Calu3 (cell line): ENCODE measurements at regions not wholly inside any gene's neighbourhood (a gene's known extent, or its start where the extent isn't known, plus 50 kb on each side); places are given as distances from the start of the nearest gene placed in this dataset.

Experiments used
- BruUV-seq: library from RNA; stranded (reverse); fragments of 400-500 nt; replicated peaks from 2 replicates; lab custom pipeline; 2021; lab: Mats Ljungman, UMichigan
- CTCF ChIA-PET: fragments of 300-600 bp; sonication (Branson Sonifier 250); formaldehyde crosslinking; loops from one replicate; lab custom pipeline; 2022; ENCODE audit warnings: antibody characterized with exemption; lab: Charles Lee
- DNase-seq: peaks from one replicate; pipeline ENCODE4 v3.0.0; 2022
- H3K27ac Mint-ChIP-seq: one replicate; pipeline ENCODE4 v1.8.0; 2022; ENCODE audit warnings: mixed read lengths; ENCODE audit not compliant: unreplicated experiment
- H3K27me3 Mint-ChIP-seq: one replicate; pipeline ENCODE4 v1.8.0; 2022; ENCODE audit warnings: mixed read lengths; ENCODE audit not compliant: unreplicated experiment
- H3K36me3 Mint-ChIP-seq: one replicate; pipeline ENCODE4 v1.8.0; 2022; ENCODE audit warnings: mild to moderate bottlenecking, moderate library complexity, mixed read lengths; ENCODE audit not compliant: insufficient read depth, unreplicated experiment
- H3K4me1 Mint-ChIP-seq: one replicate; pipeline ENCODE4 v1.8.0; 2022; ENCODE audit warnings: mild to moderate bottlenecking, low read depth, mixed read lengths; ENCODE audit not compliant: unreplicated experiment
- H3K4me3 Mint-ChIP-seq: one replicate; pipeline ENCODE4 v1.8.0; 2022; ENCODE audit warnings: mild to moderate bottlenecking, low read depth, moderate library complexity, mixed read lengths; ENCODE audit not compliant: unreplicated experiment
- H3K9me3 Mint-ChIP-seq: one replicate; pipeline ENCODE4 v1.8.0; 2022; ENCODE audit warnings: low read depth, mixed read lengths; ENCODE audit not compliant: unreplicated experiment
- intact Hi-C: fragments of 100-400 bp; cut with micrococcal nuclease; formaldehyde crosslinking; loops from one replicate; pipeline ENCODE4 v1.10.0; 2022; ENCODE audit not compliant: unreplicated experiment
- TF ChIP-seq, protein P1 (sequence below): fragments of 200-600 bp; IDR thresholded peaks from one replicate; pipeline ENCODE4 v1.8.0; 2022; ENCODE audit warnings: antibody characterized with exemption; ENCODE audit not compliant: unreplicated experiment

GRCh38 chr7:70881167-70881847 lies 250.6 kb upstream of the GALNT17 start:
- BruUV-seq, result no TSS peak
- Mint-ChIP-seq H3K27me3 (no peaks in the 10 kb centered on the region), H3K36me3 (no peaks in the 10 kb centered on the region), H3K4me3 (no peak overlapping the region), H3K4me1 (no peaks in the 10 kb centered on the region), H3K27ac (no peak overlapping the region), H3K9me3 (peaks cover 5% of the 10 kb centered on the region)
- intact Hi-C loops, result no loop called here
- TF ChIP-seq, protein P1, sequence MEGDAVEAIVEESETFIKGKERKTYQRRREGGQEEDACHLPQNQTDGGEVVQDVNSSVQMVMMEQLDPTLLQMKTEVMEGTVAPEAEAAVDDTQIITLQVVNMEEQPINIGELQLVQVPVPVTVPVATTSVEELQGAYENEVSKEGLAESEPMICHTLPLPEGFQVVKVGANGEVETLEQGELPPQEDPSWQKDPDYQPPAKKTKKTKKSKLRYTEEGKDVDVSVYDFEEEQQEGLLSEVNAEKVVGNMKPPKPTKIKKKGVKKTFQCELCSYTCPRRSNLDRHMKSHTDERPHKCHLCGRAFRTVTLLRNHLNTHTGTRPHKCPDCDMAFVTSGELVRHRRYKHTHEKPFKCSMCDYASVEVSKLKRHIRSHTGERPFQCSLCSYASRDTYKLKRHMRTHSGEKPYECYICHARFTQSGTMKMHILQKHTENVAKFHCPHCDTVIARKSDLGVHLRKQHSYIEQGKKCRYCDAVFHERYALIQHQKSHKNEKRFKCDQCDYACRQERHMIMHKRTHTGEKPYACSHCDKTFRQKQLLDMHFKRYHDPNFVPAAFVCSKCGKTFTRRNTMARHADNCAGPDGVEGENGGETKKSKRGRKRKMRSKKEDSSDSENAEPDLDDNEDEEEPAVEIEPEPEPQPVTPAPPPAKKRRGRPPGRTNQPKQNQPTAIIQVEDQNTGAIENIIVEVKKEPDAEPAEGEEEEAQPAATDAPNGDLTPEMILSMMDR, result no peak
- CTCF ChIA-PET, result no interaction called here
- DNase-seq, result no peak

DNA sequence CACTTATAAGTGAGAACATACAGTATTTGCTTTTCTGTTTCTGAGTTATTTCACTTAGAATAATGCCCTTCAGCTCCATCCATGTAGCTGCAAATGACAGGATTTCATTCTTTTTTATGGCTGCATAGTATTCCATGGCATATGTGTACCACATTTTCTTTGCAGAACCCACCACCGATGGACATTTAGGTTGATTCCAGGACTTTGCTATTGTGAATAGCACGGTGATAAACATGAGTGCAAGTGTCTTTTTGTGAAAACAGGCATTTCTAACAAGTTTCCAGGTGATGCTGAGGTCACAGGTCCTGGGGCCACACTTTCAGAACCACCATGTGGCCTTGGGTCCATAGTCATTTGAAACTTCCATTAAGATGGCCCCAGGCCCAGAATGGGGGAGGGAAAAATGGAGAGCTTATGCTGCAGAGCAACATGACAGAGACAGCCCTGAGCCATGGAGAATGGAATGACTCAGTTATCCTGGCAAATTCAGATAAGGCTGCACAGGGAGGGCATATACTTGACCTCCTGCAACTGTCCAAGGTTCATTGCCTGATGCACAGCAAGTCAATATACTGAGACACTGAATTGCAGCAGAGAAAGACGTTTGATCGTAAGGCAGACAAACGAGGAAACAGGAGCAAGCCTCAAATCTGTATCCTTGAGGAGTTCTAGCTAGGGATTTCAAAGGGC lies 248.0 kb upstream of the GALNT17 start:
- intact Hi-C loops, result no loop called here
- BruUV-seq, result no TSS peak
- TF ChIP-seq, protein P1, result no peak
- H3K9me3 Mint-ChIP-seq, result peaks cover 5% of the 10 kb centered on the region
- no peaks in the 10 kb centered on the region for H3K36me3 Mint-ChIP-seq
- H3K4me1 Mint-ChIP-seq, result no peaks in the 10 kb centered on the region
- H3K4me3 Mint-ChIP-seq, result no peak overlapping the region
- CTCF ChIA-PET, result no interaction called here
- no peaks in the 10 kb centered on the region for H3K27me3 Mint-ChIP-seq
- no peak for DNase-seq
- no peak overlapping the region for H3K27ac Mint-ChIP-seq

GRCh38 chr7:70884440-70884764 lies 247.5 kb upstream of the GALNT17 start:
- no peaks in the 10 kb centered on the region for H3K27me3 Mint-ChIP-seq
- H3K9me3 Mint-ChIP-seq, result peaks cover 5% of the 10 kb centered on the region
- H3K27ac Mint-ChIP-seq, result no peak overlapping the region
- no peaks in the 10 kb centered on the region for H3K4me1 Mint-ChIP-seq
- no peak for DNase-seq
- TF ChIP-seq, protein P1, result no peak
- CTCF ChIA-PET, result no interaction called here
- H3K4me3 Mint-ChIP-seq, result no peak overlapping the region
- H3K36me3 Mint-ChIP-seq, result no peaks in the 10 kb centered on the region
- no TSS peak for BruUV-seq
- intact Hi-C loops, result no loop called here

GRCh38 chr7:70884809-70885208 lies 247.1 kb upstream of the GALNT17 start:
- H3K4me1 Mint-ChIP-seq, result no peaks in the 10 kb centered on the region
- H3K9me3 Mint-ChIP-seq, result peaks cover 5% of the 10 kb centered on the region
- TF ChIP-seq, protein P1, result no peak
- CTCF ChIA-PET, result no interaction called here
- no peaks in the 10 kb centered on the region for H3K27me3 Mint-ChIP-seq
- no peak for DNase-seq
- intact Hi-C loops, result no loop called here
- no peaks in the 10 kb centered on the region for H3K36me3 Mint-ChIP-seq
- H3K4me3 Mint-ChIP-seq, result no peak overlapping the region
- no TSS peak for BruUV-seq
- no peak overlapping the region for H3K27ac Mint-ChIP-seq
